ENCODE measurements at regions not wholly inside any gene's neighbourhood (a gene's known extent, or its start where the extent isn't known, plus 50 kb on each side); places are given as distances from the start of the nearest gene placed in this dataset.

GRCh38 chr9:82147798-82148425 is 159.3 kb downstream of the SPATA31D1 start:
- H3K4me1 ChIP-seq (ENCODE audit: control insufficient read depth, extremely low read depth, insufficient read depth, low read length): no peaks in the 10 kb centered on the region
- H3K9ac ChIP-seq (ENCODE audit: insufficient read depth, low read length): no peak overlapping the region
- no peaks in the 10 kb centered on the region for H3K9me3 ChIP-seq (ENCODE audit: control insufficient read depth, insufficient read depth, low read depth, low read length)
- H3K36me3 ChIP-seq (ENCODE audit: control insufficient read depth, insufficient read depth, low read length): no peaks in the 10 kb centered on the region
- no peak overlapping the region for H3K4me3 ChIP-seq (replicated peaks in 1 of 4; ENCODE audit: control extremely low read depth in 1 of 4, insufficient read depth in 1 of 4, low read depth in 3 of 4, low read length in 4 of 4)
- no peak overlapping the region for H2AFZ ChIP-seq (ENCODE audit: low read length)
- no peak overlapping the region for H3K27ac ChIP-seq (ENCODE audit: insufficient read depth, low read length)
- no peaks in the 10 kb centered on the region for H3K79me2 ChIP-seq (ENCODE audit: control insufficient read depth, insufficient read depth, low read length)
- no peaks in the 10 kb centered on the region for H3K27me3 ChIP-seq (ENCODE audit: control insufficient read depth, insufficient read depth, low read length)
- TF ChIP-seq, protein P1, sequence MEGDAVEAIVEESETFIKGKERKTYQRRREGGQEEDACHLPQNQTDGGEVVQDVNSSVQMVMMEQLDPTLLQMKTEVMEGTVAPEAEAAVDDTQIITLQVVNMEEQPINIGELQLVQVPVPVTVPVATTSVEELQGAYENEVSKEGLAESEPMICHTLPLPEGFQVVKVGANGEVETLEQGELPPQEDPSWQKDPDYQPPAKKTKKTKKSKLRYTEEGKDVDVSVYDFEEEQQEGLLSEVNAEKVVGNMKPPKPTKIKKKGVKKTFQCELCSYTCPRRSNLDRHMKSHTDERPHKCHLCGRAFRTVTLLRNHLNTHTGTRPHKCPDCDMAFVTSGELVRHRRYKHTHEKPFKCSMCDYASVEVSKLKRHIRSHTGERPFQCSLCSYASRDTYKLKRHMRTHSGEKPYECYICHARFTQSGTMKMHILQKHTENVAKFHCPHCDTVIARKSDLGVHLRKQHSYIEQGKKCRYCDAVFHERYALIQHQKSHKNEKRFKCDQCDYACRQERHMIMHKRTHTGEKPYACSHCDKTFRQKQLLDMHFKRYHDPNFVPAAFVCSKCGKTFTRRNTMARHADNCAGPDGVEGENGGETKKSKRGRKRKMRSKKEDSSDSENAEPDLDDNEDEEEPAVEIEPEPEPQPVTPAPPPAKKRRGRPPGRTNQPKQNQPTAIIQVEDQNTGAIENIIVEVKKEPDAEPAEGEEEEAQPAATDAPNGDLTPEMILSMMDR (conservative IDR thresholded peaks at IDR 0.05 in 1 of 2, IDR thresholded peaks at IDR 0.05 in 1 of 2; ENCODE audit: low read depth in 1 of 2, low read length in 2 of 2): no peak
- TF ChIP-seq EZH2 (IDR thresholded peaks at IDR 0.05; ENCODE audit: low read length, missing control alignments): no peak
- no peaks in the 10 kb centered on the region for H4K20me1 ChIP-seq (ENCODE audit: control insufficient read depth, extremely low read depth, insufficient read depth, low read length)
- no peak overlapping the region for H3K4me2 ChIP-seq (ENCODE audit: extremely low read depth, insufficient read depth, low read length)
- DNase-seq (ENCODE audit: low read depth in 2 of 2): peak in 1 of 2 donors; percentile 62

GRCh38 chr9:82148426-82148810 is 159.8 kb downstream of the SPATA31D1 start:
- H3K9me3 ChIP-seq (ENCODE audit: control insufficient read depth, insufficient read depth, low read depth, low read length): no peaks in the 10 kb centered on the region
- H4K20me1 ChIP-seq (ENCODE audit: control insufficient read depth, extremely low read depth, insufficient read depth, low read length): no peaks in the 10 kb centered on the region
- H3K36me3 ChIP-seq (ENCODE audit: control insufficient read depth, insufficient read depth, low read length): no peaks in the 10 kb centered on the region
- no peaks in the 10 kb centered on the region for H3K79me2 ChIP-seq (ENCODE audit: control insufficient read depth, insufficient read depth, low read length)
- no peak overlapping the region for H3K9ac ChIP-seq (ENCODE audit: insufficient read depth, low read length)
- no peak overlapping the region for H3K4me3 ChIP-seq (replicated peaks in 1 of 4; ENCODE audit: control extremely low read depth in 1 of 4, insufficient read depth in 1 of 4, low read depth in 3 of 4, low read length in 4 of 4)
- H2AFZ ChIP-seq (ENCODE audit: low read length): no peak overlapping the region
- no peak overlapping the region for H3K27ac ChIP-seq (ENCODE audit: insufficient read depth, low read length)
- no peak overlapping the region for H3K4me2 ChIP-seq (ENCODE audit: extremely low read depth, insufficient read depth, low read length)
- H3K27me3 ChIP-seq (ENCODE audit: control insufficient read depth, insufficient read depth, low read length): no peaks in the 10 kb centered on the region
- TF ChIP-seq, protein P1 (conservative IDR thresholded peaks at IDR 0.05 in 1 of 2, IDR thresholded peaks at IDR 0.05 in 1 of 2; ENCODE audit: low read depth in 1 of 2, low read length in 2 of 2): no peak
- no peak for TF ChIP-seq EZH2 (IDR thresholded peaks at IDR 0.05; ENCODE audit: low read length, missing control alignments)
- no peak for DNase-seq (ENCODE audit: low read depth in 2 of 2)
- H3K4me1 ChIP-seq (ENCODE audit: control insufficient read depth, extremely low read depth, insufficient read depth, low read length): no peaks in the 10 kb centered on the region

DNA sequence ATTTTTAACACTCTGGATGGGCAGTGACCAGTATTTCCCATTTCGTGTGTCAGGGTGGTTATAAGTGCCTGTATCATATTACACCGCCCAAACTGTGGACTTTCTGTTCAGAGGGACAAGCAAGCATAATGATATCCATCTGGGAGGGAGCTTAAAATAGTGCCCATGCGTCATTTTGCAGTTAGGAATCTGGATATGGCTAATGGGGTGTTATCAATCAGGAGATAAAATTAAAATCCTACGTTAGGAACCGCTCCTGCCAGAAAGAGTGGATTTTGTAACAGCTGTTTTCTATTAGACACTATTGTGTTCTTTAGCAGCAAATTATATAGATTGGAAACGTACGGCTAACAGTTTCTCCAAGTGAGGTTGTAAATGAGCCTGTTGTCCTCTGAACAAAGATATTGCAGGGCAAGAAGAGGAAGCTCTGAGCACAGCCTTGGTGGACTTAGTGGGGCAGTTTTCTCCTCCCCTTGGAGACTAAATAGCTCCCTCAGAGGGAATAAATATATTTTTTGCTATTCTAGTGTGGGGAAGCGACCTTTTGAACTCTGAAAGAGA is 160.4 kb downstream of the SPATA31D1 start:
- no peaks in the 10 kb centered on the region for H3K79me2 ChIP-seq (ENCODE audit: control insufficient read depth, insufficient read depth, low read length)
- H3K4me2 ChIP-seq (ENCODE audit: extremely low read depth, insufficient read depth, low read length): no peak overlapping the region
- H3K4me1 ChIP-seq (ENCODE audit: control insufficient read depth, extremely low read depth, insufficient read depth, low read length): no peaks in the 10 kb centered on the region
- no peaks in the 10 kb centered on the region for H3K27me3 ChIP-seq (ENCODE audit: control insufficient read depth, insufficient read depth, low read length)
- no peak overlapping the region for H2AFZ ChIP-seq (ENCODE audit: low read length)
- H3K27ac ChIP-seq (ENCODE audit: insufficient read depth, low read length): peak overlapping the region; percentile 17
- H3K9me3 ChIP-seq (ENCODE audit: control insufficient read depth, insufficient read depth, low read depth, low read length): no peaks in the 10 kb centered on the region
- DNase-seq (ENCODE audit: low read depth in 2 of 2): peak; percentile 90 to 98
- TF ChIP-seq, protein P1 (conservative IDR thresholded peaks at IDR 0.05 in 1 of 2, IDR thresholded peaks at IDR 0.05 in 1 of 2; ENCODE audit: low read depth in 1 of 2, low read length in 2 of 2): no peak
- TF ChIP-seq EZH2 (IDR thresholded peaks at IDR 0.05; ENCODE audit: low read length, missing control alignments): no peak
- H3K4me3 ChIP-seq (replicated peaks in 1 of 4; ENCODE audit: control extremely low read depth in 1 of 4, insufficient read depth in 1 of 4, low read depth in 3 of 4, low read length in 4 of 4): no peak overlapping the region
- H3K36me3 ChIP-seq (ENCODE audit: control insufficient read depth, insufficient read depth, low read length): no peaks in the 10 kb centered on the region
- H3K9ac ChIP-seq (ENCODE audit: insufficient read depth, low read length): no peak overlapping the region
- H4K20me1 ChIP-seq (ENCODE audit: control insufficient read depth, extremely low read depth, insufficient read depth, low read length): no peaks in the 10 kb centered on the region
